ENCODE measurements at regions not wholly inside any gene's neighbourhood (a gene's known extent, or its start where the extent isn't known, plus 50 kb on each side); places are given as distances from the start of the nearest gene placed in this dataset.

DNA sequence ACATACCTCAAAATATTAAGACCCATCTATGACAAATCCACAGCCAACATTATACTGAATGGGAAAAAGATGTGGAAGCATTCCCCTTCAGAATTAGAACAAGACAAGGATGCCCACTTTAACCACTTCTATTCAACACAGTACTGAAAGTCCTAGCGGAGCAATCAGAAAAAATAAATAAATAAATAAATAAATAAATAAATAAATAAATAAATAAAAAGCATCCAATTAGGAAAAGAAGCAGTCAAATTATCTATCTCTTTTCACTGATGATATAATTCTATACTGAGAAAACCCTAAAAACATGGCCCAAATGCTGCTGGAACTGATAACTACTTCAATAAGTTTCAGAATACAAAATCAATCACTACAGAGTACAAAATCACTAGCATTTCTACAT, 67.5 kb downstream of the PRR32 start:
- TF ChIP-seq, protein P1, sequence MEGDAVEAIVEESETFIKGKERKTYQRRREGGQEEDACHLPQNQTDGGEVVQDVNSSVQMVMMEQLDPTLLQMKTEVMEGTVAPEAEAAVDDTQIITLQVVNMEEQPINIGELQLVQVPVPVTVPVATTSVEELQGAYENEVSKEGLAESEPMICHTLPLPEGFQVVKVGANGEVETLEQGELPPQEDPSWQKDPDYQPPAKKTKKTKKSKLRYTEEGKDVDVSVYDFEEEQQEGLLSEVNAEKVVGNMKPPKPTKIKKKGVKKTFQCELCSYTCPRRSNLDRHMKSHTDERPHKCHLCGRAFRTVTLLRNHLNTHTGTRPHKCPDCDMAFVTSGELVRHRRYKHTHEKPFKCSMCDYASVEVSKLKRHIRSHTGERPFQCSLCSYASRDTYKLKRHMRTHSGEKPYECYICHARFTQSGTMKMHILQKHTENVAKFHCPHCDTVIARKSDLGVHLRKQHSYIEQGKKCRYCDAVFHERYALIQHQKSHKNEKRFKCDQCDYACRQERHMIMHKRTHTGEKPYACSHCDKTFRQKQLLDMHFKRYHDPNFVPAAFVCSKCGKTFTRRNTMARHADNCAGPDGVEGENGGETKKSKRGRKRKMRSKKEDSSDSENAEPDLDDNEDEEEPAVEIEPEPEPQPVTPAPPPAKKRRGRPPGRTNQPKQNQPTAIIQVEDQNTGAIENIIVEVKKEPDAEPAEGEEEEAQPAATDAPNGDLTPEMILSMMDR (IDR thresholded peaks at IDR 0.05) = no peak
- TF ChIP-seq EP300 (IDR thresholded peaks at IDR 0.05) (no peak), POLR2A (IDR thresholded peaks at IDR 0.05) (no peak)
- H3K36me3 ChIP-seq = no peaks in the 10 kb centered on the region
- no peaks in the 10 kb centered on the region for H3K27me3 ChIP-seq
- WGBS, 2 donors = 72 to 100% methylated on average over 1 of the region's 1 CpG
- no peak for DNase-seq (ENCODE audit: low spot score in 2 of 2)
- H3K9me3 ChIP-seq = peaks cover 0 to 8% (median 0%) of the 10 kb centered on the region in 4 donors
- no peak overlapping the region for H3K4me3 ChIP-seq
- H3K4me1 ChIP-seq = no peaks in the 10 kb centered on the region
- H3K27ac ChIP-seq = no peak overlapping the region

DNA sequence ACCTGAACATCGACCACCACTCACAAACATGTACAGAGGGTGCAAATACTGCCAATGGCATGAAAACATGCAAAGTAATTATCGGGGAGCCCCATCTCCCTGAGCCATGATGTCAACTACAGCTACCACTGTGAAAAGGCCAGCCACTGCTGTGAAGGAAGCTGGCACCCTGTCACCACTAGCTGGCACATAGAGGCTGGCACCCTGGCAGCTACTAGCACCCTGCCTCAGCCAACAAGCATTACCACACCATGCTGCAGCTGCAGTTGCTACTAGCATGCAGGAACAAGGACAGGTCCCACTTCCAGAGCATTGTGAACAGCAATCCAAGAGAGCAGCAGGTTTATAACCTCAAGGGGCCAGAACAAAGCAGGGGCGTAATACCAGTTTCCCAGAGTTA, 81.4 kb downstream of the PRR32 start:
- no peak overlapping the region for H3K27ac ChIP-seq
- no peak overlapping the region for H3K4me3 ChIP-seq
- H3K9me3 ChIP-seq = no peaks in the 10 kb centered on the region
- H3K4me1 ChIP-seq = no peaks in the 10 kb centered on the region
- H3K27me3 ChIP-seq = no peaks in the 10 kb centered on the region
- TF ChIP-seq, protein P1 (IDR thresholded peaks at IDR 0.05) = no peak
- TF ChIP-seq POLR2A (IDR thresholded peaks at IDR 0.05) = no peak
- TF ChIP-seq EP300 (IDR thresholded peaks at IDR 0.05) = no peak
- DNase-seq (ENCODE audit: low spot score in 2 of 2) = no peak
- H3K36me3 ChIP-seq = no peaks in the 10 kb centered on the region
- WGBS, 2 donors = 86 to 89% methylated on average over 2 to 3 of the region's 3 CpGs

DNA sequence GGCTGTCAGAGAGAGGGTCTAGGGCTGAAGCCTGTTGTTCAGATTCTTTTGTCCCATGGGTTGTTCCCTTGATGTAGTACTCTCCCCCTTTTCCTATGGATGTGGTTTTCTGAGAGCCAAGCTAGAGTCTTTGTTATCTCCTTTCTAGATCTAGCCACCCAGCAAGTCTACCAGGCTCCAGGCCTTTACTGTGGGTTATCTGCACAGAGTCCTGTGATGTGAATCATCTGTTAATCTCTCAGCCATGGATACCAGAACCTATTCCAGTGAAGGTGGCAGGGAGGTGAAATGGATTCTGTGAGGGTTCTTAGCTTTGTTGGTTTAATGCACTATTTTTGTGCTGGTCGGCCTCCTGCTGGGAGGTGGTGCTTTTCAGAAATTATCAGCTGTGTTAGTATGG, 109.5 kb downstream of the PRR32 start:
- no peak overlapping the region for H3K27ac ChIP-seq
- peaks cover 0 to 5% (median 0%) of the 10 kb centered on the region in 4 donors for H3K9me3 ChIP-seq
- TF ChIP-seq, protein P1 (IDR thresholded peaks at IDR 0.05) = no peak
- TF ChIP-seq EP300 (IDR thresholded peaks at IDR 0.05) = no peak
- TF ChIP-seq POLR2A (IDR thresholded peaks at IDR 0.05) = no peak
- no peak for DNase-seq (ENCODE audit: low spot score in 2 of 2)
- H3K36me3 ChIP-seq = no peaks in the 10 kb centered on the region
- H3K27me3 ChIP-seq = no peaks in the 10 kb centered on the region
- WGBS, 2 donors = 100% methylated on average over 1 of the region's 1 CpG
- no peaks in the 10 kb centered on the region for H3K4me1 ChIP-seq
- H3K4me3 ChIP-seq = no peak overlapping the region

DNA sequence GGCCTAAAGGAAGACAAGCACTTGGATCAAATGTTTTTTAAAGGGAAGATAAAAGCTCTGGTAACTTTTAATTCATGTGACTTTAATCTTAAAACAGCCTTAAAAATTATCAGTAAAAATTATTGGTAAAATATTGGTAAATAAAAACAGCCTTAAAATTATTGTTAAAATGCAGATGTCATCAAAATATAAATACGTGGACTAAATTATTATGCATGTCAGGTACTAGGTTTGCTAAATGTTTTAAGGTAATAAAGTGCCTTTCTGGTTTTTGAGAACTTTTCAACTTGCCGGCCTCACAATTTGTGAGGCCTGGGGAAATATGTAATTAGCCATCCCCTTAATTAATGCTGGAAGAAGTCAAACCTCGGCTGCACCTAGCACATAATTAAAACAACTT, 147.7 kb downstream of the PRR32 start:
- no peak for DNase-seq (ENCODE audit: low spot score in 2 of 2)
- no peak overlapping the region for H3K27ac ChIP-seq
- no peaks in the 10 kb centered on the region for H3K36me3 ChIP-seq
- no peaks in the 10 kb centered on the region for H3K9me3 ChIP-seq
- H3K4me3 ChIP-seq = no peak overlapping the region
- TF ChIP-seq, protein P1 (IDR thresholded peaks at IDR 0.05) = no peak
- TF ChIP-seq EP300 (IDR thresholded peaks at IDR 0.05) = no peak
- no peak for TF ChIP-seq POLR2A (IDR thresholded peaks at IDR 0.05)
- WGBS, 2 donors = 79 to 81% methylated on average over 3 of the region's 3 CpGs
- no peaks in the 10 kb centered on the region for H3K4me1 ChIP-seq
- no peaks in the 10 kb centered on the region for H3K27me3 ChIP-seq

DNA sequence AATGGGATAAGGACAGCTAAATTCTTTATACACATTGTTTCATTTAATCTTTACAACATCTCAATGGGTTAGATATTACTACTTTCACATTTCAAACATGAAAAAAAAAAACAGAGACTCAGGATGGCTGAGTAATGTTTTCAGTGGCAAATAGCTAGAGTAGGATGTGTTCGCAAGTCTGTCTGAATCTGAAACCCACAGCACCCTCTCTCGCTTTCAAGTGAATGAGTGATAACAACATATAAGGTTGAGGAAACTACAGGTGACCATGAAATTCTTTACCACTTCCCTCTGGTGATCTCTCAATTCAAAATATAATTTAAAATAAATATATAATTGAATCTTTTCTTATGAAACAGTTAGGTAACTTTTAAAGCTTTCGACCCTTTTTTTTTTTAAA, 162.6 kb downstream of the PRR32 start:
- H3K27ac ChIP-seq = no peak overlapping the region
- H3K4me3 ChIP-seq = no peak overlapping the region
- no peaks in the 10 kb centered on the region for H3K36me3 ChIP-seq
- no peaks in the 10 kb centered on the region for H3K9me3 ChIP-seq
- 91 to 93% methylated on average over 3 of the region's 3 CpGs for WGBS, 2 donors
- TF ChIP-seq POLR2A (IDR thresholded peaks at IDR 0.05) (no peak), EP300 (IDR thresholded peaks at IDR 0.05) (no peak)
- TF ChIP-seq, protein P1 (IDR thresholded peaks at IDR 0.05) = no peak
- H3K27me3 ChIP-seq = no peaks in the 10 kb centered on the region
- DNase-seq (ENCODE audit: low spot score in 2 of 2) = no peak
- no peaks in the 10 kb centered on the region for H3K4me1 ChIP-seq
